SK-N-MC (cell line): ENCODE measurements at regions not wholly inside any gene's neighbourhood (a gene's known extent, or its start where the extent isn't known, plus 50 kb on each side); places are given as distances from the start of the nearest gene placed in this dataset.

Source experiments
- DNase-seq: peaks from one replicate; pipeline ENCODE4 v3.0.0-alpha.2; 2011; ENCODE audit warnings: low read depth, low spot score
- H3K27ac ChIP-seq: fragments of 200-600 bp; sonication (generic); 2 replicates; pipeline ENCODE4 v1.5.1; 2016; ENCODE audit warnings: mixed run types
- H3K36me3 ChIP-seq: fragments of 200-600 bp; sonication (generic); 2 replicates; pipeline ENCODE4 v1.6.1; 2017; ENCODE audit warnings: antibody characterized with exemption, low read length, mixed read lengths; ENCODE audit not compliant: insufficient read depth
- H3K4me3 ChIP-seq: fragments of 200-600 bp; sonication (generic); 2 replicates; pipeline ENCODE4 v1.5.1; 2016
- H3K9ac ChIP-seq: fragments of 200-600 bp; sonication (generic); 2 replicates; pipeline ENCODE4 v1.8.0; 2017; ENCODE audit warnings: mixed run types, mixed read lengths; ENCODE audit not compliant: insufficient read length
- H3K9me3 ChIP-seq: fragments of 200-600 bp; sonication (generic); 2 replicates; pipeline ENCODE4 v1.6.1; 2017; ENCODE audit warnings: low read depth, mild to moderate bottlenecking, antibody characterized with exemption, low read length, moderate library complexity, mixed read lengths
- EZH2 ChIP-seq: fragments of 200-600 bp; sonication (generic); IDR thresholded peaks from one replicate; pipeline ENCODE4 v1.6.1; 2017; ENCODE audit warnings: antibody characterized with exemption
- FOXP2 ChIP-seq: optimal IDR thresholded peaks from 2 replicates; pipeline ENCODE3; 2011; ENCODE audit warnings: mild to moderate bottlenecking, moderate library complexity; ENCODE audit not compliant: insufficient read depth; ENCODE audit errors: extremely low read length, control extremely low read depth
- POLR2AphosphoS5 ChIP-seq: IDR thresholded peaks from 2 replicates; pipeline ENCODE4 v1.6.1; 2012; ENCODE audit warnings: mild to moderate bottlenecking, low read depth, low read length, borderline replicate concordance

DNA sequence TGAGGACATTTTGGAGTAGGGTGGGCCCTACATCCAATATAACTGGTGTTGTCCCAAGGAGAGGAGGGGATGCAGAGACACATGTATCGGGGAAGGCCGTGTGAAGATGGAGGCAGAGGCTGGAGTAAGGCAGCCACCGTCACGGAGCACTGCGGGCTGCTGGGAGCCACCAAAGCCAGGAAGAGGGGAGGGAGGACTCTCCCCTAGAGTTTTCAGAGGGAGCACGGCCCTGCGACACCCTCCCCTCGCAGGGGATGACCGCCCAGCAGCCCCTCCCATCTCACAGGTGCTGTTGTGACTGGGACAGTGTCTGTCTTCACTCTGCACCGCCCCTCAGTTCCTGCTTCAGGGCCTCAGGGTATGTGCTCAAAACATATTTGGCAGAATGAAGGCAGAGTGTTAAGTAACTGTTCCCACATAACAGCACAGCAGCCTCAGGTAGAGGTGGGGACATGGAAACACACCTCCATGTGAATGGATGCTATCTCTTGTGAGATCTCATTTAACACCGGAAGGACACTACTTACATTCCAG lies 82.2 kb downstream of the RBFOX3 start:
- TF ChIP-seq EZH2 (no peak), POLR2AphosphoS5 (no peak), FOXP2 (no peak)
- no peak overlapping the region for H3K4me3 ChIP-seq

DNA sequence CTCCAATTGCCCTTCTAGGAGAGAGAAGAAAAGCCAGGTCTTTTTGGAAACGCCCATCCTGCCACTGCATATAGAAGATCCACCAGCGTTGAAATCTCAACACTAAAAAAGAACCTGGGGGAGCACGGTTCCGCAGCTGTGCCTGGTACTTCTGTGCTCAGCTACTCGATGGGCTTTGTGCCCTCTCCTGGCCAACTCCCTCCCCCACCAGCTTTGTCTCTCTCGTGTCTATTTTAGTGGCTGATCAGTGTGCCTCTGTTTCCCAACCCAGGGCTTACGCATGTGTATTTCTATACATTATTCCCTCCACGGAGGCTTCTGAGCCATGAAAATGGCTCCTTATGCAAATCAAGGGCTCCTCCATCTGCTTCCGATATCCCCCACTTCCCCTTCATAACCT lies 83.5 kb downstream of the RBFOX3 start:
- Histone ChIP-seq H3K36me3 (no peaks in the 10 kb centered on the region), H3K27ac (no peak overlapping the region), H3K9ac (no peak overlapping the region), H3K9me3 (no peaks in the 10 kb centered on the region), H3K4me3 (no peak overlapping the region)
- no peak for TF ChIP-seq FOXP2
- TF ChIP-seq EZH2 = no peak
- TF ChIP-seq POLR2AphosphoS5 = no peak
- no peak for DNase-seq

More for the DNA sequence above, 82.2 kb downstream of the RBFOX3 start:
- no peak overlapping the region for H3K9ac ChIP-seq
- no peaks in the 10 kb centered on the region for H3K36me3 ChIP-seq
- DNase-seq = no peak
- no peak overlapping the region for H3K27ac ChIP-seq
- H3K9me3 ChIP-seq = no peaks in the 10 kb centered on the region

DNA sequence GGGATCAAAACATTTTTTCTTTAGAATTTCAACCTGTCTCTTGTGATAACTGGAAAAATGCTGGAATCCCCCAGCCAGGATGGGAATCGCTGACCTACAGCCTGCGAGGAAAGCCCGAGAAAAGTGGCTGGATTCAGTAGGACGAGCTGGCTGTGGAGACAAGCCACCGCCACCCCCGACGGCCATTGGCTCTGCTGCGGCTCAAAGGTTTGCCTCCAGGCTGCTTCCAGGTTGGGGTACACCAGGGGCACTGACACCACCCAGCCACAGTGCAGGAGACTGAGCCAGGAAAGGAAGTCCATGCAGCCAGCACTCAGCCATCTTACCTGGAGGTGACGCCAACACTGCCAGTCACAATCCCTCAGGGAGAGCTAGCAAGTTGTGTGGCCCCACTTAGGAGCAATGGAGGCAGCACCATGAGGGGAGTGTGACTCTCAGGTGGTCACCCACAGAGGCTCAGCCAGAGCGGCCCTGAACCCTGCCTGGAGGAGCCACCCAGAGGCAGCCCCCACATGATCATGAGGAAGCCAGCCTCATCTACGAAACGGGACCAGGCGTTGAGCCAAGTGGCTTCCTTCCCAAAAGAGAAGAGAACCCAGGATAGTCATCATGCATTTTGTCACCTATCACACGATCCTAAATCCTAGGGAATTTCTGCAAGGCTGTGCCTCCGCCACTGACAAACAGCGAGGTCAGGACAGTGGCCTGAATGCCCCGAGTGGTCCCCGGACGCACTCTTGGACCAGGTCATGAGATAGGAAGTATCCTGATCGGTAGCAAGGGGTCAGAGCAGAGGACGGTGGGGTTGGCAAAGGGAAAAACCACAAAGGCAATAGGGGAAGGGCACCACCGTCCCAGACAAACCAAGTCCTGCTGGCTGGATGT lies 84.8 kb downstream of the RBFOX3 start:
- Histone ChIP-seq H3K9me3 (no peaks in the 10 kb centered on the region), H3K36me3 (no peaks in the 10 kb centered on the region), H3K4me3 (no peak overlapping the region), H3K9ac (no peak overlapping the region), H3K27ac (no peak overlapping the region)
- no peak for TF ChIP-seq POLR2AphosphoS5
- TF ChIP-seq EZH2 = no peak
- DNase-seq = no peak

DNA sequence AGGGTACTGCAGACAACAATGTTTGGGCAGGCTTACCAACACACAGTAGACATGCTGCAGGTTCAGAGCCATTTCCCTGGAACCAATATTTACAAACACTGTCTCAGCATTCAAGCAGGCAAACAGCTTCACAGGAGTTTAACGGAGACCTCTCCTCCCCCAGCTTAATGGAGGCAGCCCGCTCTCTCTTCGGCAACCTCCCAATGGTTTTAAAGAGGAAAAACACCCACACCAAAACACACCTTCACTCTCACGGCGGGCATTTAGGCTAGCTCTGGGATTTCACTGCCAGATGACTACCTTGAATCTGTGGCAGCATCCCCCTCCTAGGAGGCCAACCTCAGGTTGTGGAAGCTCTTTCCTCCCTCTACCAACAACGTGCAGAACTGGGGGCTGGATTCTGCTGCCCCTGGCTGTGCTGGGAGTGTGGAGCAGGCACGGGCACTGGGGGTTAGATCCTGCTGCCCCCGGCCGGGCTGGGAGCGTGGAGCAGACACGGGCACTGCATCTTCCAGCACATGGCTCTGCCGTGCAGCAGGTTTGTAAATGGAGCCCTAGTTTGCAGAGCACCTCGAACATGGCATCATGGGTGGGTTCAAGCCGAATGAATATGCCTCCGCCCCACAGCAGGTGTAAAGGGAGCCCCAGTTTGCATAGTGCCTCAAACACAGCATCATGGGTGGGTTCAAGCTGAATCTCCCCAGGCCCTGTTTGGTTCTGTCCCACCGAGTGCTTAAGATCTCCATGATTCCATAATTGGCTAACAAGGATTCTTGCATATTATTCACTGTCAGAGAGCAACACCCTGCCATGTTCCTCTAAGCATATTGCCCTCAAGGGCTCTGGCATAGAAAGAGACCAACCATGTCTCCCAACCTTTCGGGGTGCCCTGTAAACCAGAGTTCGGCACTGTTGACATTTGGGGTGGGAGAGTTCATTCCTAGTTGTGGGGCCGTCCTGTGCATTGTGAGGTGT lies 86.4 kb downstream of the RBFOX3 start:
- no peak overlapping the region for H3K4me3 ChIP-seq
- TF ChIP-seq EZH2 = no peak
- no peak for TF ChIP-seq POLR2AphosphoS5
- no peak for TF ChIP-seq FOXP2
- no peak overlapping the region for H3K9ac ChIP-seq

DNA sequence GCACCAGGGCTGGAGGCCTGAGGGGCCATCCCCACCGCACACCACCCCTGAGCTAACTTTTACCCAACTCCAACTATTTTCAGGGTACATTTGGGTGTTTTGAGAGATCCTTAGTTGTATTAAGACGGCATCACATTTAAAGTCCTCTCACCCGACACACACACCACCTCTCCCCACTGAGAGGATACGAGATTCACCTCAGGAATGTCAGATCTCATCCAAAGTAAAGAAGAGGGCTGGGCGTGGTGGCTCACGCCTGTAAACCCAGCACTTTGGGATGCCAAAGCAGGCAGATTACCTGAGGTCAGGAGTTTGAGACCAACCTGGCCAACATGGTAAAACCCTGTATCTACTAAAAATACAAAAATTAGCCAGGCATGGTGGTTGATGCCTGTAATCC lies 88.4 kb downstream of the RBFOX3 start:
- no peak overlapping the region for H3K4me3 ChIP-seq
- TF ChIP-seq FOXP2 = no peak
- no peak overlapping the region for H3K27ac ChIP-seq
- no peaks in the 10 kb centered on the region for H3K36me3 ChIP-seq
- no peak overlapping the region for H3K9ac ChIP-seq
- H3K9me3 ChIP-seq = no peaks in the 10 kb centered on the region
- no peak for DNase-seq

More for the DNA sequence above, 86.4 kb downstream of the RBFOX3 start:
- Histone ChIP-seq H3K27ac (no peak overlapping the region), H3K9me3 (no peaks in the 10 kb centered on the region), H3K36me3 (no peaks in the 10 kb centered on the region)
- no peak for DNase-seq

DNA sequence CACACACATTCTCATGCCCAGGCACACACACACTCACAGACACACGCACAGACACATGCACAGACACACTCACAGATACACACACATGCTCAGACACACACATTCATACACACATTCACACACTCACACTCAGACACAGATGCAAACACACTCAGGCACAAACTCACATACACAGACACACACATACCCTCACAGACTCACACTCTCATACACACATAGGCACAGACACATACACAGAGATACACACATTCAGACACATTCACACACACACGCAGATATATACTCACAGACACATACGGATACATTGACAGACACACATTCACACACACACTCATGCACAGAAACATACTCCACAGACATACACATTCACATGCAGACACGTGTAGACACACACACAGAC lies 89.6 kb downstream of the RBFOX3 start:
- H3K9ac ChIP-seq = no peak overlapping the region
- H3K27ac ChIP-seq = no peak overlapping the region
- no peaks in the 10 kb centered on the region for H3K36me3 ChIP-seq
- no peaks in the 10 kb centered on the region for H3K9me3 ChIP-seq
- DNase-seq = no peak
- H3K4me3 ChIP-seq = no peak overlapping the region
- TF ChIP-seq EZH2 (no peak), POLR2AphosphoS5 (no peak), FOXP2 (no peak)

DNA sequence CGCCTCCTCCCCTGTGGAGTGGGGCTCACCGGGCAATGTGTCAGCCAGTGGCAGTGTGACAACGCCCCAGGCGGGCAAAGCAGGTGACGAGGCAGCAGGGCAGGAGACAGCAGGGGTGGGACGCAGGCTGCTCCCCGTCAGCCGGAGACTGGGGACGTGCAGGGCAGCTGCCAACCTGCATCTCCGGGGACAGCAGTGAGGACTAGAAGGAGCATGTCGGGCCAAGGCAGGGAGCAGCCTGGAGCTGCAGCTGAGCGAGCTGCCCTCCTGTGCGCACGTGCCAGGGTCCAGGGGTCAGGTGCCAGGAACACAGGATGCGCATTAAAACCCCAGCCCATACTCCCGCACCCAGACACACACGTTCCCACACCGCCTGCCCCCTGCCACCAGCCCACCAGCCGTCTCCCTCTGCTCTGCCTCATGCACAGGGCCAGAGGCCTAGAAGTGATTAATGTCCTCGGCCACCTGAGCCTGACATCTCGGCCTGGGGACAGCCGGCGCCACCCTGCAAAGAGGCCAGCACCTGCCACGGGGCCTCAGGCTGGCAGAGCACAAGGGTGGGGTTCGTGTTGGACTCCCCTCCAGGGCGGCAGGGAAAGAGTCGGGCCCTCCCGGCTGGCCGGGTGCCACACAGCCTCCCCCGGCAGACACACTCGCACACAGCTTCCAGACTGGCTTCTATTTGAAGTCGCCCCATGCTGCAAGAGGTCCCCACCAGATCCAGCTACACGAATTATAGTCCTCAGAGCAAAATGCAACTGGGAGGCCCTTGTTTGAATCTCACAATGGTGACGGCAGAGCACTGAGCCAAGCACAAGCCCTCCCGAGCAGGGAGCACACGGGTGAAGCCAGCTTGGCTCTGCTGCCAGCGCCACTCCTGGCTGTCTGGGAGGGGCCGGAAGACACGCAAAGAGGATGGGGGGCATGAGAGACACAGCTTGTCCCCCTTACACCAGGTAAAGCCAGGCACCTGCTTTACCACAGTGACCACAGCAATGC lies 90.4 kb downstream of the RBFOX3 start:
- Histone ChIP-seq H3K36me3 (no peaks in the 10 kb centered on the region), H3K9ac (no peak overlapping the region), H3K9me3 (no peaks in the 10 kb centered on the region), H3K27ac (no peak overlapping the region), H3K4me3 (no peak overlapping the region)
- no peak for DNase-seq
- TF ChIP-seq FOXP2 (no peak), EZH2 (no peak), POLR2AphosphoS5 (no peak)

DNA sequence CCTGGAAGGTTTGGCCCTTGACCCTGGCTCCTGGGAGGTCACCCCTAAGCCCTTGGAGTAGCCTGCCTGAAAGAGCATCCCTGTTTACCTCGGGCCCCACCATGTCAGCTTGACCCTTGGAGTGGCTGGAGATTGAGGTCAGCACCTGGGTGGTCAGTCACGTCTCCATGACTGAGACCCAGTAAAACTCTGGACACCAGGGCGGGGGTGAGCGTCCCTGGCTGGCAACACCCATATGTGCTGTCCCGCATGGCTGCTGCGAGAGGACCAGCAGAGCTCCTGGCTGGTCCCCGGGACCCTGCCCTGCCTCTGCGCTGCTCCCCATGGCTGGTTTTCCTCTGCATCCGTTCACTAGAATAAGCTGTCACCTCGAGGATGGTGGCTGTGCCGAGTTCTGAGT lies 91.2 kb downstream of the RBFOX3 start:
- H3K27ac ChIP-seq = no peak overlapping the region
- TF ChIP-seq EZH2 (no peak), FOXP2 (no peak), POLR2AphosphoS5 (no peak)
- no peaks in the 10 kb centered on the region for H3K36me3 ChIP-seq
- no peaks in the 10 kb centered on the region for H3K9me3 ChIP-seq
- H3K4me3 ChIP-seq = no peak overlapping the region
- no peak for DNase-seq
- no peak overlapping the region for H3K9ac ChIP-seq
